ENCODE measurements at regions not wholly inside any gene's neighbourhood (a gene's known extent, or its start where the extent isn't known, plus 50 kb on each side); places are given as distances from the start of the nearest gene placed in this dataset.

- TF ChIP-seq POLR2AphosphoS5 (IDR thresholded peaks at IDR 0.05; ENCODE audit: low read depth) (no peak), CTCF (conservative IDR thresholded peaks at IDR 0.05; ENCODE audit: low read depth in 2 of 2) (no peak), ETS1 (IDR thresholded peaks at IDR 0.05) (no peak), EZH2phosphoT487 (IDR thresholded peaks at IDR 0.05; ENCODE audit: unreplicated experiment) (no peak), REST (IDR thresholded peaks at IDR 0.05; ENCODE audit: unreplicated experiment) (no peak), CREB1 (CRISPR knock-in tag; IDR thresholded peaks at IDR 0.05; ENCODE audit: low read depth) (no peak), JUNB (IDR thresholded peaks at IDR 0.05; ENCODE audit: unreplicated experiment) (no peak), EZH2 (IDR thresholded peaks at IDR 0.05; ENCODE audit: low read depth, unreplicated experiment) (no peak), NANOG (IDR thresholded peaks at IDR 0.05; ENCODE audit: borderline replicate concordance) (no peak), STAT1 (IDR thresholded peaks at IDR 0.05; ENCODE audit: unreplicated experiment) (no peak), ZNF462 (CRISPR knock-in tag; IDR thresholded peaks at IDR 0.05) (no peak)
Measured at GRCh38 chr9:87237336-87237735, 260.3 kb upstream of the DAPK1 start.
